Lung (tissue), 11 donors: ENCODE measurements at regions not wholly inside any gene's neighbourhood (a gene's known extent, or its start where the extent isn't known, plus 50 kb on each side); places are given as distances from the start of the nearest gene placed in this dataset.

ENCODE experiments used
- ATAC-seq: fragments of 200-7000 bp; cut with Tn5 transposase; one replicate; pipeline ENCODE4 v1.9.1; 2020; ENCODE audit warnings: moderate number of reproducible peaks; ENCODE audit not compliant: insufficient read depth, low FRiP score
- DNase-seq, 3 donors: peaks; one replicate each; pipeline ENCODE4 v3.0.0-alpha.2; 2013 to 2017
- H3K27ac ChIP-seq, 2 donors: one replicate each; pipeline ENCODE4 v1.5.1; 2013; ENCODE audit warnings: mild to moderate bottlenecking in 2 of 2, moderate library complexity in 2 of 2, control low read depth in 1 of 2, inconsistent platforms in 1 of 2, low read depth in 1 of 2, low read length in 1 of 2
- H3K27me3 ChIP-seq, 3 donors: one replicate each; pipeline ENCODE4 v1.5.1; 2013; ENCODE audit warnings: low read length in 2 of 3; ENCODE audit not compliant: control insufficient read depth in 3 of 3, insufficient read depth in 3 of 3
- H3K36me3 ChIP-seq, 4 donors: one replicate each; pipeline ENCODE4 v1.5.1; 2013; ENCODE audit warnings: low read length in 4 of 4, mild to moderate bottlenecking in 1 of 4, moderate library complexity in 1 of 4; ENCODE audit not compliant: control insufficient read depth in 4 of 4, insufficient read depth in 4 of 4
- H3K4me1 ChIP-seq, 5 donors: one replicate each; pipeline ENCODE4 v1.5.1; 2013; ENCODE audit warnings: low read length in 5 of 5, mild to moderate bottlenecking in 2 of 5, moderate library complexity in 1 of 5; ENCODE audit not compliant: control insufficient read depth in 5 of 5, insufficient read depth in 5 of 5
- H3K4me3 ChIP-seq: one replicate; pipeline ENCODE4 v1.5.1; 2013; ENCODE audit warnings: mild to moderate bottlenecking, control low read depth, moderate library complexity
- H3K9ac ChIP-seq, 2 donors: one replicate each; pipeline ENCODE4 v1.5.1; 2013; ENCODE audit warnings: low read length in 2 of 2, control low read depth in 1 of 2; ENCODE audit not compliant: insufficient read depth in 1 of 2
- H3K9me3 ChIP-seq, 4 donors: one replicate each; pipeline ENCODE4 v1.5.1; 2013; ENCODE audit warnings: low read length in 3 of 4, mild to moderate bottlenecking in 1 of 4, moderate library complexity in 1 of 4; ENCODE audit not compliant: control insufficient read depth in 4 of 4, insufficient read depth in 3 of 4
- CTCF ChIP-seq: IDR thresholded peaks from 2 replicates; pipeline ENCODE4 v1.5.1; 2012; ENCODE audit warnings: mild to moderate bottlenecking; ENCODE audit errors: control extremely low read depth, extremely low read depth
- WGBS, 2 donors: extraction: QIAGEN DNeasy Blood & Tissue Kit; methylation state at CpG; one replicate each; pipeline ENCODE4 v1.1.7; 2013; 5-methylcytosine and 5-hydroxymethylcytosine counted together
- donor health status: control.
- donor health status: control.
- donor health status: Bipolar disorder and iron deficiency.
- donor health status: healthy.
- donor health status: DM: yes; HTN: yes; CAD: no.

- 75 to 79% methylated on average over 4 of the region's 4 CpGs for WGBS, 2 donors
- no peak for ATAC-seq
- TF ChIP-seq CTCF = no peak
Observed at GRCh38 chr1:58157256-58157655, 389.3 kb downstream of the OMA1 start.

GRCh38 chr1:58156831-58157230, 389.7 kb downstream of the OMA1 start:
- TF ChIP-seq CTCF = no peak
- 91 to 94% methylated on average over 3 of the region's 3 CpGs for WGBS, 2 donors

More at GRCh38 chr1:58157256-58157655, 389.3 kb downstream of the OMA1 start:
- peaks cover 0 to 1% (median 0%) of the 10 kb centered on the region in 4 donors for H3K9me3 ChIP-seq
- no peak overlapping the region for H3K4me3 ChIP-seq
- H3K9ac ChIP-seq = no peak overlapping the region
- H3K27me3 ChIP-seq = no peaks in the 10 kb centered on the region
- no peak overlapping the region for H3K27ac ChIP-seq
- no peaks in the 10 kb centered on the region for H3K36me3 ChIP-seq
- no peak for DNase-seq
- H3K4me1 ChIP-seq = no peaks in the 10 kb centered on the region

GRCh38 chr1:58156124-58156468, 390.4 kb downstream of the OMA1 start:
- H3K9ac ChIP-seq = no peak overlapping the region
- DNase-seq (no peak), ATAC-seq (no peak)
- no peaks in the 10 kb centered on the region for H3K36me3 ChIP-seq
- no peak overlapping the region for H3K27ac ChIP-seq
- no peaks in the 10 kb centered on the region for H3K4me1 ChIP-seq
- no peak overlapping the region for H3K4me3 ChIP-seq
- WGBS, 2 donors = 96 to 100% methylated on average over 1 of the region's 1 CpG
- no peak for TF ChIP-seq CTCF
- H3K9me3 ChIP-seq = peaks cover 0 to 2% (median 0%) of the 10 kb centered on the region in 4 donors
- no peaks in the 10 kb centered on the region for H3K27me3 ChIP-seq

More at GRCh38 chr1:58156831-58157230, 389.7 kb downstream of the OMA1 start:
- Histone ChIP-seq H3K4me1 (no peaks in the 10 kb centered on the region), H3K27ac (no peak overlapping the region), H3K36me3 (no peaks in the 10 kb centered on the region), H3K4me3 (no peak overlapping the region), H3K9me3 (peaks cover 0 to 2% (median 0%) of the 10 kb centered on the region in 4 donors), H3K27me3 (no peaks in the 10 kb centered on the region), H3K9ac (no peak overlapping the region)
- DNase-seq (no peak), ATAC-seq (no peak)

GRCh38 chr1:58155418-58156123, 391.0 kb downstream of the OMA1 start:
- H3K9ac ChIP-seq = no peak overlapping the region
- no peak overlapping the region for H3K27ac ChIP-seq
- no peak overlapping the region for H3K4me3 ChIP-seq
- TF ChIP-seq CTCF = no peak
- peak; percentile 19 to 53 (median 40) for DNase-seq
- peaks cover 0 to 2% (median 0%) of the 10 kb centered on the region in 4 donors for H3K9me3 ChIP-seq
- no peak for ATAC-seq
- no peaks in the 10 kb centered on the region for H3K4me1 ChIP-seq
- H3K36me3 ChIP-seq = no peaks in the 10 kb centered on the region
- 74 to 81% methylated on average over 7 of the region's 7 CpGs for WGBS, 2 donors
- H3K27me3 ChIP-seq = no peaks in the 10 kb centered on the region
